ENCODE measurements at regions not wholly inside any gene's neighbourhood (a gene's known extent, or its start where the extent isn't known, plus 50 kb on each side); places are given as distances from the start of the nearest gene placed in this dataset.

GRCh38 chr4:119736559-119736958 is 108.0 kb upstream of the PDE5A start:
- Histone ChIP-seq H3K4me3 (no peak overlapping the region), H3K4me1 (peaks cover 0 to 57% (median 10%) of the 10 kb centered on the region in 12 donors), H3K9me3 (no peaks in the 10 kb centered on the region), H3K36me3 (no peaks in the 10 kb centered on the region), H3K27me3 (no peaks in the 10 kb centered on the region), H3K27ac (peak overlapping the region in 1 of 12 donors; percentile 14)
- DNase-seq: no peak
- WGBS, 4 donors: 57 to 80% (median 72%) methylated on average over 2 of the region's 2 CpGs
- no peak for TF ChIP-seq POLR2A (IDR thresholded peaks at IDR 0.05)
- TF ChIP-seq, protein P1, sequence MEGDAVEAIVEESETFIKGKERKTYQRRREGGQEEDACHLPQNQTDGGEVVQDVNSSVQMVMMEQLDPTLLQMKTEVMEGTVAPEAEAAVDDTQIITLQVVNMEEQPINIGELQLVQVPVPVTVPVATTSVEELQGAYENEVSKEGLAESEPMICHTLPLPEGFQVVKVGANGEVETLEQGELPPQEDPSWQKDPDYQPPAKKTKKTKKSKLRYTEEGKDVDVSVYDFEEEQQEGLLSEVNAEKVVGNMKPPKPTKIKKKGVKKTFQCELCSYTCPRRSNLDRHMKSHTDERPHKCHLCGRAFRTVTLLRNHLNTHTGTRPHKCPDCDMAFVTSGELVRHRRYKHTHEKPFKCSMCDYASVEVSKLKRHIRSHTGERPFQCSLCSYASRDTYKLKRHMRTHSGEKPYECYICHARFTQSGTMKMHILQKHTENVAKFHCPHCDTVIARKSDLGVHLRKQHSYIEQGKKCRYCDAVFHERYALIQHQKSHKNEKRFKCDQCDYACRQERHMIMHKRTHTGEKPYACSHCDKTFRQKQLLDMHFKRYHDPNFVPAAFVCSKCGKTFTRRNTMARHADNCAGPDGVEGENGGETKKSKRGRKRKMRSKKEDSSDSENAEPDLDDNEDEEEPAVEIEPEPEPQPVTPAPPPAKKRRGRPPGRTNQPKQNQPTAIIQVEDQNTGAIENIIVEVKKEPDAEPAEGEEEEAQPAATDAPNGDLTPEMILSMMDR (IDR thresholded peaks at IDR 0.05): no peak
- no peak for ATAC-seq
- intact Hi-C loops (cut with DNase I): no loop called here

- DNase-seq: no peak
- Histone ChIP-seq H3K4me1 (peaks cover 0 to 70% (median 16%) of the 10 kb centered on the region in 12 donors), H3K9me3 (no peaks in the 10 kb centered on the region), H3K36me3 (no peaks in the 10 kb centered on the region), H3K27me3 (no peaks in the 10 kb centered on the region), H3K27ac (peak overlapping the region; percentile 23 to 91 (median 70)), H3K4me3 (no peak overlapping the region)
- intact Hi-C loops (cut with DNase I): no loop called here
- TF ChIP-seq POLR2A (IDR thresholded peaks at IDR 0.05): no peak
- TF ChIP-seq, protein P1 (IDR thresholded peaks at IDR 0.05): no peak
- 27 to 55% (median 31%) methylated on average over 1 of the region's 1 CpG for WGBS, 4 donors
- peak; percentile 50 to 87 (median 74) for ATAC-seq
Measured at GRCh38 chr4:119735165-119735651, 106.6 kb upstream of the PDE5A start.

DNA sequence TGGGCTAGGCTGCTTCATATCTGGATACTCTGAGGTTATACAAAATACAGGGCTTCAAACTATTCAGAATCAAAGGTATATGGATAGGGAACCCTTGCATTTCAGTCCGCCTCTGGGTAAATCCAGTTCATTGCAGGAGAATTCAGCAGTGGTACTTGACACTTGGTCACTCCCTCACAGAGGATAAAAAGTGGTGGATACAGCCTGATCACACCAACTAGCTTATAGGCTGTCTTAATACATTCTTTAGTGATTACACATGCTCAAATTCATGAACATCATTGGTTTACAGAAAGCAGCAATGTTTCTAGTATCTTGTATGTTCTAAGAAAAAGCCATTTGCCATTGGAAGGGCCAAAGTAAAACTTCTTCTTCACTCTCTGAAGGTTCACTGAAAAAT is 104.8 kb upstream of the PDE5A start:
- peaks cover 0 to 68% (median 26%) of the 10 kb centered on the region in 12 donors for H3K4me1 ChIP-seq
- 88 to 93% (median 90%) methylated on average over 1 of the region's 1 CpG for WGBS, 4 donors

GRCh38 chr4:119731778-119732177 is 103.2 kb upstream of the PDE5A start:
- TF ChIP-seq POLR2A (IDR thresholded peaks at IDR 0.05): no peak
- TF ChIP-seq, protein P1 (IDR thresholded peaks at IDR 0.05): no peak
- WGBS, 4 donors: 70 to 77% (median 74%) methylated on average over 5 of the region's 5 CpGs
- Histone ChIP-seq H3K36me3 (no peaks in the 10 kb centered on the region), H3K27ac (peak overlapping the region in 1 of 12 donors; percentile 9), H3K4me1 (peaks cover 0 to 63% (median 25%) of the 10 kb centered on the region in 12 donors), H3K9me3 (peaks cover 0 to 6% (median 0%) of the 10 kb centered on the region in 12 donors), H3K27me3 (no peaks in the 10 kb centered on the region), H3K4me3 (no peak overlapping the region)
- ATAC-seq: no peak
- no peak for DNase-seq
- intact Hi-C loops (cut with DNase I): loop anchor here in 1 of 10 donors (5.0 kb wide), 1 partner anchor 206 kb away; no protein-coding TSS in a partner anchor

More for the DNA sequence above, 104.8 kb upstream of the PDE5A start:
- intact Hi-C loops (cut with DNase I): loop anchor here in 1 of 10 donors (5.0 kb wide), 1 partner anchor 204 kb away; no protein-coding TSS in a partner anchor
- DNase-seq: no peak
- Histone ChIP-seq H3K4me3 (no peak overlapping the region), H3K27me3 (no peaks in the 10 kb centered on the region), H3K27ac (no peak overlapping the region), H3K36me3 (no peaks in the 10 kb centered on the region), H3K9me3 (peaks cover 0 to 6% (median 0%) of the 10 kb centered on the region in 12 donors)
- no peak for ATAC-seq
- TF ChIP-seq, protein P1 (IDR thresholded peaks at IDR 0.05): no peak
- TF ChIP-seq POLR2A (IDR thresholded peaks at IDR 0.05): no peak
